GM21515 (cell line): ENCODE measurements at regions not wholly inside any gene's neighbourhood (a gene's known extent, or its start where the extent isn't known, plus 50 kb on each side); places are given as distances from the start of the nearest gene placed in this dataset.

Source experiments
- ATAC-seq: cut with Tn5 transposase; IDR thresholded peaks from one replicate; pipeline ENCODE4 v1.9.1; 2021; ENCODE audit not compliant: unreplicated experiment

- ATAC-seq = peak; percentile 73
These were observed 218.1 kb upstream of the SOX4 start for GRCh38 chr6:21375151-21376116.

- no peak for ATAC-seq
These were observed 216.2 kb upstream of the SOX4 start for GRCh38 chr6:21377356-21377755.

GRCh38 chr6:21381331-21381963, 212.1 kb upstream of the SOX4 start:
- no peak for ATAC-seq

DNA sequence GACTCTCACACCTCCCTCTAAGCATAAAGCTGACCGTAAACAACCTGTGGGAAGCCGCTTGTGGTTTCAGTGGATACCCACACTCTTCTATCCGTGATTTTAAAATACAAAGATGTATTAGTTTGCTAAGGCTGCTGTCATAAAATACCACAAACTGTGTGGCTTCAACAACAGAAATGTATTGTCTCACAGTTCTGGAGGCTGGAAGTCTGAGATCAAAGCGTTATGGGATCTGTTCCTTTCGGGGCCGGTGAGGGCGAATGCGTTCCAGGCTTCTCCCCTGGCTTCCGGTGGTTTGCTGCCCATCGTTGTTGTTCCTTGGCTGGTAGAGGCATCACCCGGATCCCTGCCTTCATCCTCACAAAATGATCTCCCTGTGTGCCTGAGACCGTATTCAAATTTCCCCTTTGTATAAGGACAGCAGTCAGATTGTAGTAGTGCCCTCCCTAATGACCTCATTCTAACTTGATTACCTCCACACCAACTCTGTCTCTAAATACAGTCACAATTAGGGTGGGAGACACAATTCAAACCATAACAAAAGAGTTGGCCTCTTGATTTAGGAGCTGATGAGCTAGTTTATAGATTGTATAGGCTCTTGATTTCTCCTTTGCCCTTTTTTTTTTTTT, 210.6 kb upstream of the SOX4 start:
- ATAC-seq = no peak

DNA sequence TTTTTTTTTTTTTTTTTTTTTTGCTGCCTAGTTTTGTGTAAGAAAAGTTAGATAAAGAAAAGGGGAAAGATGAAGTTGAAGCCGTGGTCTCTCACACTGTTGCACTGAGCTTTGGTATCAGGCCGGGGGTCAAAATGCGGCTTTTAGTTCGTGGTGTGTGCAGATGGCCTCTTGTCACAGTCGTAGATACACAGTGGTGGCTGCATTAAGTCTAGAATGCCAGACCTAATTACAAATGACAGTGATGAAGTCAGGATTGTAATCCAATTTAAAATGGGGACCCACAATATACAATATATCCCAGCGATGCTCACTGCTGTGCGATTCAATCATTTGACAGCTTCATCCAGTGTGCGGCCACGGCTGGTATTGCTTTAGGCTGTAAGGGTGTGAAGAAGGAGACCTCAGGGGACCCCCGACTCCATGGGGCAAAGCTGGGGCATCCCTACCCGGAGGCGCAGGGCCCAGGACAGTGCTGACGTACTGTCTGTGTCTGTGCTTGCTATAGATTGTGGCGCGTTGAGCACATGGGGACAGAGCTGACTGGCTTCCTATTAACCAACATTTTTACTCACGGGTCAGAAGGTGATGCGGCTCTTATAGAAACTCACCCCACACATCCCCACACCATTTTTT, 210.0 kb upstream of the SOX4 start:
- no peak for ATAC-seq

DNA sequence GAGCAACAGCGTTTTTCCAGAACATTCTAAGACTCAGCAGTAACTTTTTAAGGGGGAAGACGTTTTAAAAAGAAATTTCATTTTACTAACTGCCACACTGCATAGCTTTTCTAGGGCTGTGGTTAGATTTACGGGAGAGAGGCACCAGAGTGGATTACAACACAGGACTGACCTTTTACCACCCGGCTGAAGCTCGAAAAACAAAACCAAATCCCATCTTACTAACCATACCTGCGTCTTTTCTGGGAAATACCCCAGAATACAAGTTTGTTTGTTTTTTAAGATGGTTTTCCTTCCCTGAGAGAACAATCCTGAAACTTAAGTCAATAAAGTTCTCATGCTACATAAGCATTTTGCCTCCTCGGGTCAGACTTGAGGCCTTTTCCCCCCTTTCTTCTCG, 209.3 kb upstream of the SOX4 start:
- ATAC-seq = no peak

DNA sequence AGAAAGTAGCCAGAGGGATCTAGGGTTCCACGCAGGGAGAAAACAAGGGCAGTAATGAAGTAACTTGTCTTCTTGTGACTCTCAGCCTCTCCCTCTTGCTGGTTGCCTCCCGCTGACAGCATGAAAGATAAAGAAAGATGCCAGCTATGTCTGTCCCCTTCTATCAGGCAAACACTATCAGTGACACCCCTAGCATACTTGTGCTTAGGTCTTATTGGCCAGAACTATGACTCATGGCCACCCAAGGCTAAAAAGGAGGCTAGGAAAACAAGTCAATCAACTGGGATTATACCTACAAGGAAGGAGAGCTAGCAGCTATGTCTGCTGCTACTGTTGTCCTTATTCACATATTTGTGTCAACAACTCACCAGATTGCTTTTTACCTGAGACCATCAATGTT, 206.8 kb upstream of the SOX4 start:
- ATAC-seq = no peak

DNA sequence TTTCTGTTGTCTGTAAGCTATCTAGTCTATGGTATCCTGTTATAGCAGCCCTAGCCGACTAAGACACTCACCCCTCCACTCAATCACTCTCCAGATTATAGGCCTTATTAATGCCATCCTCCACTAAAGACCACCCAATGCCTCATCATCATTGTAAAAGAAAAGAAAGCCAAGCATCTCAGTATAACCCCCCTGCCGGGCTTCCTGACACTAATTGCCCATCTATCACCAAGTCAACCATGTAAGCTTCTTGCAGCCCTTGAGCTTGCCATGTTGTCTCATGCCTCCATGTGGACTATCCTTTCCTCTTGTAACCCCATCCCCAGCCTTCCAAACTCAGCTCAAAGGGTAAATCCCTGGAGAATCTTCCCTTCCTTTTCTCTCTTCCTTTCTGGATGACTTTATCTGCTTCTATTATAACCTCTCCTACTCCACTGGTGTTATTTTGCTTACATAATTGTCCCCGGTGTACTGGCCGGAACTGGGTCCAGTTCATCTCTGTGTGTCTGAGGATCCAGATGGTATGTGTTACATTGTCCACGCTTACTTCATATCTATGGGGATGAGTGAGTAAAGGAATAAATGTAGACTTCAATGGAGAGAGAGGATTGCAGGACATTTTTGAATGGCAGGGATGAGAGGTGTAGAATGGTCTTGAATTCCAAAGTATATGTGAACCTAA, 202.9 kb upstream of the SOX4 start:
- ATAC-seq = no peak

GRCh38 chr6:21392177-21392576, 201.4 kb upstream of the SOX4 start:
- ATAC-seq = no peak

DNA sequence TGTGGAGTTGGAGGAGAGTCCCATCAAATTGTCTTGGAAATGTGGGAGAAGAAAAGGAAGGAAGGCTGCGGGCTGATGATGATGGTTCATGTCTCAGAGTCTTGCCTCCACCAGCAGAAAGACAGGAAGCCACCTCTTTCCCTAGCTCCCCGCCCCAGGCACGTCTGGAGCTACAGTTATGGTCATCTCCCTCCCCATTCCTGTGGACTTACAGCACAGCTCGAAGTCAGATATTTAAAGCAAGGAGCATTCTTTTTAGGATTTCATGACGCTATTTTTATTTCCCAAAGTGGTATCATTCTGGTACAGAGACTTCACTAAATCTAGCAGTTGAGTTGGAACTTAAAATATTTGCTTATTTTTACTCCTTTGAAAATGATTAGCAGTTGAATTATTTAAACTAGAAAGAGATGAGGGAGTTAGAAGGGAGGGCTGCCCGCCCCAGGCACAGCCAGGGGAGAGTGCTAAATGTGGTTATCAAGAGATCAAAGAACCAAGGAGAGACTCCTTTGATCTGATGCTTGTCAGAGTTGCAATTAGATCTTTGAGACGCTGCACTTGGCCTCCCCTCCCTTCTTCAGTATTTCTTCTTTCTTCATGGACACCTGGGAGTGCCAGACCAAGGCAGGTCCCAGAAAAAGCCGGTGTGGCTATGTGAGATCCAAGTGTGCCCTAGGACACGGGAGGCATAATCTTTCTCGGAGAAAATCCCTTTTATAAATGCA, 199.9 kb upstream of the SOX4 start:
- ATAC-seq = no peak

- ATAC-seq = no peak
These were observed 198.4 kb upstream of the SOX4 start for GRCh38 chr6:21395121-21395520.

GRCh38 chr6:21396313-21396712, 197.2 kb upstream of the SOX4 start:
- ATAC-seq = no peak

DNA sequence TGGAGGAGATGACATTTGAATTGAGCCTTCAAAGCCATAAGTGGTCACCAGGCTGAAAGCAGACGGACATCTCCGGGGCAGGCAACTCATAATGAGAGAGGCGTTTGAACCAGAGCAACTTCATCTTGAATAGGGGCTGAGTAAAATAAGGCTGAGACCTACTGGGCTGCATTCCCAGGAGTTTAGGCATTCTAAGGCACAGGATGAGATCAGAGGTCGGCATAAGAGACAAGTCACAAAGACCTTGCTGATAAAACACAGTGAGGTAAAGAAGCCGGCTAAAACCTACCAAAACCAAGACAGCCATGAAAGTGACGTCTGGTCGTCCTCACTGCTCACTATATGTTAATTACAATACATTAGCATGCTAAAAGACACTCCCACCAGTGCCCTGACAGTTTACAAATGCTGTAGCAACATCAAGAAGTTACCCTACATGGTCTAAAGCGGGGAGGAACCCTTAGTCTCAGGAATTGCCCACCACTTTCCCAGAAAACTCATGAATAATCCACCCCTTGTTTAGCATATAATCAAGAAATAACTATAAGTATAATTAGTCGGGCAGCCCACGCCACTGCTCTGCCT, 194.7 kb upstream of the SOX4 start:
- ATAC-seq = no peak

DNA sequence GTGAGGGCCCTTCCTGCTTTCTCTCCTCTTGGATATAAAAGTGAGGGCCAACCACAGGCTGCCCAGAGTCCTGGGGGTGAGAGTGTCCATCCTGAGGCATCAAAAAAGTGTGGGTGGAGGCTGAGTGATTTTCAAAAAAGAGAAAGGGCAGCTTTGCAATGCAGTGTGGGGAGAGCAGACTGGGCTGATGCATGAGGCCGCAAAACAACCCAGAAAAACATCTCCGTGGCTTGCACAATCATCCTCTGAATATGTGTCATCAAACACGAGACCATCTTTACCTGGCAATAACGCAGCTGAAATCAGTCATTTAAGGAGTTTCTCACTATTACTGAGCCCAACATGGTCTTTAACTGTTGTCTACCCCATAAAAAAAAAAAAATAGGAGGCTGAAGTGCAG, 191.2 kb upstream of the SOX4 start:
- no peak for ATAC-seq

DNA sequence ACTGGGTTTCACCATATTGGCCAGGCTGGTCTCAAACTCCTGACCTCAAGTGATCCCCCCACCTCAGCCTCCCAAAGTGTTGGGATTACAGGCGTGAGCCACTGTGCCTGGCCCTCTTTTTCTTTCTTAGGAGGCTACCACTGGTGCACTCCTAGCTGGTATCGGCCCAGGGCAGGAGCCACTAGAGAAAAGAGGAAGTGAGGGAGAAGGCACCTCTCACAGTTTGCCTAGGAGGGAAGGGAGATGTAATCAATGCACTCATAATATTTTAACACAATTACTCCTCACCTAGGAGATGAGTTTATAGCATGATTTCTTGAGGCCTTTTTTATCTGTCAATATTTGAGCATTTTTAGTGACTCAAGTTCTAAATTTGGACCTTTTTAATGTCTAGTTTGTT, 189.0 kb upstream of the SOX4 start:
- no peak for ATAC-seq

DNA sequence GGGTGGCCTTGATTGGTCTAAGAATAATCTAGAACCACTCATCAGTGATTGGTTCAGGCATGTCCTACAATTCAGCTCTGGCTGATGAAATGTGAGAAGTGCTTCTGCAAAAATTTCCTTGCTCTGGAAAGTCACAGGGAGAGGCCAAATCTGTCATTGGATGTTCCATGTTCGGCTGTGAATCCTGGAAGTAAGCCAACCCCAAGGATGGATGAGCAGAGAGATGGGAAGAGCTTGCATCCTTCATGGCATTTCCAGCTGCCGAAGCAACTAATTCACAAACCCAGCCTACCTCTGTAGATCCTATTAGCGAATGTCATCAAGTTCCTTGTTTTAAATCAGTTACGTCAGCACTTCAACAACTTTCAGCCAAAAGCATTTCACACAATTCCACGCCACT, 187.2 kb upstream of the SOX4 start:
- no peak for ATAC-seq

DNA sequence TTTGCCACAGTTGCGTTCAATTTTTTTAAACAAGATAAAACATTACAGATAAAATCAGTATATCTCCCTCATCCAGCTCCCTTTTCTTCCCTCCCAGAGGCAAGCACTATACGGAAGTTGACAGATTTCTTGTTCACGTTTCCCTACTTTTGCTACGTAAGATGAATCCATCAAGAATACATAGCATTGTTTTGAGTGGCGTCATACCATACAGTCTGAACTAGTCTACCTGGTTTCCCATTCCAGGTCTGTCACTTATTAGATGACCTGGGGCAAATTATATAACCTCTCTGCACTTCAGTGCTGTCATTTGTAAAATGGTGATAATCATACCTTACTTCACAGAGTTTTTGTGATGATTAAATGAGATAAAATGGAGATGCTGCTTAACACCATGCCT, 184.3 kb upstream of the SOX4 start:
- no peak for ATAC-seq

DNA sequence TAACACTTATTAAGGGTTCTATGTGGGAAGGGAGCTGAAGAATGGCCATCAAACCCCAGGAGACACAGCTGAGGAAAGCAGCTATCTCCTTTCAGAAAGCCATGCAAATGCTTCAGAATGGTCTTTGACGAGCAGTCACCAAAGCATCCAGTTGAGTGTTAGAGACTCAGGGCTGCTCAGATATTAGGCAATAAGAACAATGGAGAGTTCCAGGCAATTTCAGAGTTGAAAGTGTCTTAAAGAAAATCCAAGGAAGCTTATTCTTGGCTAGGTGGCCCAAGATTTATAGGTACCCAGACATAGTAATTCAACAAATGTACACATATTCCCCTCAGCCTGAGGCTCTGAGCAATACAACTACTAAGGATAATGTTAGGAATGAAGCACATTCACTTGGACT, 180.1 kb upstream of the SOX4 start:
- no peak for ATAC-seq

DNA sequence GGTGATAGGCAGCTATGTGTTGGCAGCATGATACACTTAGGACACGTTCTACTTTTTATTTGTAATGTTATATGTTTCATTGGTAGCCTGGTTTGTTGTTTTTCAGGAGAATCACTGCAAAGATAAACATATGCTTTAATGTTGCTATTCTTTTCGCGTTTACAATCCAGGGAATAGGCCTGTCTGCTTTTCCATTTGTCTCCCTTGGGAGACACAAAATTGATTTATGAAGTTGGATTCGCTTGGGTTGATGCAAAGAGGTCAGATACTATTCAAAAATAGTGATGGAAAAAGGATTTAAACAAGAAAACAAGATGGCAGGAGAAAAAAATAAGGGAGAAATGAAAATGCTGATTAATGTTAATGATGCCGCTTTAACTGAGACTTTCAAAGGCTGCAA, 179.5 kb upstream of the SOX4 start:
- no peak for ATAC-seq
